Epithelial cell of prostate (primary cell): ENCODE measurements at regions not wholly inside any gene's neighbourhood (a gene's known extent, or its start where the extent isn't known, plus 50 kb on each side); places are given as distances from the start of the nearest gene placed in this dataset.
A peak's percentile ranks its signal among the peaks of the same experiment; 100 is the strongest.
"Not testable (repeated sequence)": the region's sequence is repeated elsewhere in the genome, so short reads cannot be mapped to it uniquely, and the experiment has no call there.

Experiments
- DNase-seq: peaks from one replicate; pipeline ENCODE4 v3.0.0-alpha.2; 2011; ENCODE audit warnings: low read depth, low spot score
- H3K27ac ChIP-seq: fragments of 450-650 bp; 2 replicates; pipeline ENCODE4 v1.5.1; 2017; ENCODE audit warnings: mild to moderate bottlenecking

- no peak overlapping the region for H3K27ac ChIP-seq
- DNase-seq, result no peak
Observed at GRCh38 chr6:97449444-97449966, 166.5 kb upstream of the MMS22L start.

- no peak overlapping the region for H3K27ac ChIP-seq
- no peak for DNase-seq
Observed at GRCh38 chr6:97450087-97450486, 167.1 kb upstream of the MMS22L start.

GRCh38 chr6:97456070-97456469, 173.1 kb upstream of the MMS22L start:
- no peak for DNase-seq
- no peak overlapping the region for H3K27ac ChIP-seq

GRCh38 chr6:97459535-97459934, 176.5 kb upstream of the MMS22L start:
- DNase-seq, result no peak

GRCh38 chr6:97459986-97460385, 177.0 kb upstream of the MMS22L start:
- H3K27ac ChIP-seq, result no peak overlapping the region
- DNase-seq, result no peak

More at GRCh38 chr6:97459535-97459934, 176.5 kb upstream of the MMS22L start:
- no peak overlapping the region for H3K27ac ChIP-seq

GRCh38 chr6:97460394-97461080, 177.5 kb upstream of the MMS22L start:
- DNase-seq, result no peak
- H3K27ac ChIP-seq, result no peak overlapping the region

GRCh38 chr6:97461218-97461617, 178.2 kb upstream of the MMS22L start:
- no peak for DNase-seq
- no peak overlapping the region for H3K27ac ChIP-seq

GRCh38 chr6:97462031-97462430, 179.0 kb upstream of the MMS22L start:
- no peak for DNase-seq
- H3K27ac ChIP-seq, result no peak overlapping the region

GRCh38 chr6:97462938-97463598, 180.1 kb upstream of the MMS22L start:
- no peak for DNase-seq
- H3K27ac ChIP-seq, result no peak overlapping the region

GRCh38 chr6:97465877-97466561, 183.0 kb upstream of the MMS22L start:
- H3K27ac ChIP-seq, result no peak overlapping the region
- DNase-seq, result no peak

GRCh38 chr6:97468981-97469380, 186.0 kb upstream of the MMS22L start:
- DNase-seq, result no peak
- H3K27ac ChIP-seq, result no peak overlapping the region

- DNase-seq, result no peak
- no peak overlapping the region for H3K27ac ChIP-seq
Observed at GRCh38 chr6:97469451-97469850, 186.4 kb upstream of the MMS22L start.

- no peak for DNase-seq
- no peak overlapping the region for H3K27ac ChIP-seq
Observed at GRCh38 chr6:97470322-97470721, 187.3 kb upstream of the MMS22L start.

- DNase-seq, result no peak
- H3K27ac ChIP-seq, result no peak overlapping the region
Observed at GRCh38 chr6:97473979-97474378, 191.0 kb upstream of the MMS22L start.

- H3K27ac ChIP-seq, result no peak overlapping the region
Observed at GRCh38 chr6:97497713-97498331, 214.8 kb upstream of the MMS22L start.

GRCh38 chr6:97501853-97502252, 218.8 kb upstream of the MMS22L start:
- H3K27ac ChIP-seq, result no peak overlapping the region
- no peak for DNase-seq

More at GRCh38 chr6:97497713-97498331, 214.8 kb upstream of the MMS22L start:
- peak; percentile 18 for DNase-seq

GRCh38 chr6:97508646-97509045, 225.6 kb upstream of the MMS22L start:
- no peak for DNase-seq
- no peak overlapping the region for H3K27ac ChIP-seq

GRCh38 chr6:97513260-97513659, 230.2 kb upstream of the MMS22L start:
- not testable (repeated sequence) for DNase-seq, H3K27ac ChIP-seq

GRCh38 chr6:97524811-97525210, 241.8 kb upstream of the MMS22L start:
- no peak overlapping the region for H3K27ac ChIP-seq
- DNase-seq, result peak; percentile 12

- H3K27ac ChIP-seq, result no peak overlapping the region
- DNase-seq, result no peak
Observed at GRCh38 chr6:97535800-97536199, 252.8 kb upstream of the MMS22L start.

GRCh38 chr6:97548354-97548753, 265.3 kb upstream of the MMS22L start:
- no peak for DNase-seq
- H3K27ac ChIP-seq, result no peak overlapping the region
